WTC11 (cell line): ENCODE measurements at regions not wholly inside any gene's neighbourhood (a gene's known extent, or its start where the extent isn't known, plus 50 kb on each side); places are given as distances from the start of the nearest gene placed in this dataset.

Source experiments
- CREB1 ChIP-seq: sonication (generic); formaldehyde crosslinking; IDR thresholded peaks from 2 replicates; pipeline ENCODE4 v1.8.0; 2023; ENCODE audit warnings: mild to moderate bottlenecking, missing genetic modification reagents
- FOXP1 ChIP-seq: sonication (generic); formaldehyde crosslinking; IDR thresholded peaks from 2 replicates; pipeline ENCODE4 v1.8.0; 2022; ENCODE audit warnings: missing genetic modification reagents, mild to moderate bottlenecking, moderate library complexity, borderline replicate concordance
- GABPB1 ChIP-seq: sonication (generic); formaldehyde crosslinking; IDR thresholded peaks from 2 replicates; pipeline ENCODE4 v1.8.1; 2023; ENCODE audit warnings: mild to moderate bottlenecking, missing genetic modification reagents
- JUN ChIP-seq: sonication (generic); formaldehyde crosslinking; IDR thresholded peaks from 2 replicates; pipeline ENCODE4 v1.8.0; 2023; ENCODE audit warnings: mild to moderate bottlenecking, missing genetic modification reagents
- NR1H2 ChIP-seq: sonication (generic); formaldehyde crosslinking; IDR thresholded peaks from 2 replicates; pipeline ENCODE4 v1.9.0; 2021; ENCODE audit warnings: mild to moderate bottlenecking, moderate library complexity, missing genetic modification reagents
- TCF7 ChIP-seq: sonication (generic); formaldehyde crosslinking; IDR thresholded peaks from 2 replicates; pipeline ENCODE4 v1.8.0; 2022; ENCODE audit warnings: mild to moderate bottlenecking, low read depth, missing genetic modification reagents, moderate library complexity
- TEAD4 ChIP-seq: sonication (generic); formaldehyde crosslinking; IDR thresholded peaks from 2 replicates; pipeline ENCODE4 v1.8.0; 2022; ENCODE audit warnings: mild to moderate bottlenecking, missing genetic modification reagents
- TF ChIP-seq, protein P1 (sequence below): fragments of 200-600 bp; IDR thresholded peaks from 2 replicates; pipeline ENCODE4 v1.8.0; 2022; ENCODE audit warnings: antibody characterized with exemption
- TF ChIP-seq, protein P2 (sequence below): sonication (generic); formaldehyde crosslinking; IDR thresholded peaks from 2 replicates; pipeline ENCODE4 v1.8.0; 2023; ENCODE audit warnings: missing genetic modification reagents, mild to moderate bottlenecking, borderline replicate concordance
- TF ChIP-seq, protein P3 (sequence below): sonication (generic); formaldehyde crosslinking; IDR thresholded peaks from 2 replicates; pipeline ENCODE4 v1.8.1; 2022; ENCODE audit warnings: missing genetic modification reagents, borderline replicate concordance
- TF ChIP-seq, protein P4 (sequence below): sonication (generic); formaldehyde crosslinking; conservative IDR thresholded peaks from 2 replicates; pipeline ENCODE4 v1.8.1; 2022; ENCODE audit warnings: mild to moderate bottlenecking, missing genetic modification reagents

DNA sequence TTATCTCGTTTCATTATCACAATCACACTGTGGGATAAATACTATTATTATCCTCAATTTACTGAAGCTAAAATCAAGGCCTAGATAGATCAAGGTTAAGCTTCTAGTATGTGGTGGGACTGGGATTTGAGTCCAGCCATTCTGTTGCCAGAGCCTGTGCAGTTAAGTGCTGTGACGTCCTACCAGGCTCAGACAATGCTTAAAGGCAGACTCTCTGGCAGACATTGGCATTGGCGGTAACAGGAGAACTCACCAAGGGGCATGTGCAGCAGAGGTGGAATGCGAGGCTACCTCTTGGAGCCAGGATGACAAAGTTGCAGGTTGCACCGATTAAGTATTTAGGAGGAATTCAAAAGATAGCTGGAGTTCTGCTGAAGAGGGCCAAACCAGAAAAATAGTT, 155.6 kb upstream of the IFNG-AS1 start:
- TF ChIP-seq FOXP1 (CRISPR knock-in tag): no peak
- TF ChIP-seq, protein P1, sequence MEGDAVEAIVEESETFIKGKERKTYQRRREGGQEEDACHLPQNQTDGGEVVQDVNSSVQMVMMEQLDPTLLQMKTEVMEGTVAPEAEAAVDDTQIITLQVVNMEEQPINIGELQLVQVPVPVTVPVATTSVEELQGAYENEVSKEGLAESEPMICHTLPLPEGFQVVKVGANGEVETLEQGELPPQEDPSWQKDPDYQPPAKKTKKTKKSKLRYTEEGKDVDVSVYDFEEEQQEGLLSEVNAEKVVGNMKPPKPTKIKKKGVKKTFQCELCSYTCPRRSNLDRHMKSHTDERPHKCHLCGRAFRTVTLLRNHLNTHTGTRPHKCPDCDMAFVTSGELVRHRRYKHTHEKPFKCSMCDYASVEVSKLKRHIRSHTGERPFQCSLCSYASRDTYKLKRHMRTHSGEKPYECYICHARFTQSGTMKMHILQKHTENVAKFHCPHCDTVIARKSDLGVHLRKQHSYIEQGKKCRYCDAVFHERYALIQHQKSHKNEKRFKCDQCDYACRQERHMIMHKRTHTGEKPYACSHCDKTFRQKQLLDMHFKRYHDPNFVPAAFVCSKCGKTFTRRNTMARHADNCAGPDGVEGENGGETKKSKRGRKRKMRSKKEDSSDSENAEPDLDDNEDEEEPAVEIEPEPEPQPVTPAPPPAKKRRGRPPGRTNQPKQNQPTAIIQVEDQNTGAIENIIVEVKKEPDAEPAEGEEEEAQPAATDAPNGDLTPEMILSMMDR: no peak
- TF ChIP-seq JUN (CRISPR knock-in tag): no peak
- TF ChIP-seq TCF7 (CRISPR knock-in tag): no peak
- TF ChIP-seq, protein P2, sequence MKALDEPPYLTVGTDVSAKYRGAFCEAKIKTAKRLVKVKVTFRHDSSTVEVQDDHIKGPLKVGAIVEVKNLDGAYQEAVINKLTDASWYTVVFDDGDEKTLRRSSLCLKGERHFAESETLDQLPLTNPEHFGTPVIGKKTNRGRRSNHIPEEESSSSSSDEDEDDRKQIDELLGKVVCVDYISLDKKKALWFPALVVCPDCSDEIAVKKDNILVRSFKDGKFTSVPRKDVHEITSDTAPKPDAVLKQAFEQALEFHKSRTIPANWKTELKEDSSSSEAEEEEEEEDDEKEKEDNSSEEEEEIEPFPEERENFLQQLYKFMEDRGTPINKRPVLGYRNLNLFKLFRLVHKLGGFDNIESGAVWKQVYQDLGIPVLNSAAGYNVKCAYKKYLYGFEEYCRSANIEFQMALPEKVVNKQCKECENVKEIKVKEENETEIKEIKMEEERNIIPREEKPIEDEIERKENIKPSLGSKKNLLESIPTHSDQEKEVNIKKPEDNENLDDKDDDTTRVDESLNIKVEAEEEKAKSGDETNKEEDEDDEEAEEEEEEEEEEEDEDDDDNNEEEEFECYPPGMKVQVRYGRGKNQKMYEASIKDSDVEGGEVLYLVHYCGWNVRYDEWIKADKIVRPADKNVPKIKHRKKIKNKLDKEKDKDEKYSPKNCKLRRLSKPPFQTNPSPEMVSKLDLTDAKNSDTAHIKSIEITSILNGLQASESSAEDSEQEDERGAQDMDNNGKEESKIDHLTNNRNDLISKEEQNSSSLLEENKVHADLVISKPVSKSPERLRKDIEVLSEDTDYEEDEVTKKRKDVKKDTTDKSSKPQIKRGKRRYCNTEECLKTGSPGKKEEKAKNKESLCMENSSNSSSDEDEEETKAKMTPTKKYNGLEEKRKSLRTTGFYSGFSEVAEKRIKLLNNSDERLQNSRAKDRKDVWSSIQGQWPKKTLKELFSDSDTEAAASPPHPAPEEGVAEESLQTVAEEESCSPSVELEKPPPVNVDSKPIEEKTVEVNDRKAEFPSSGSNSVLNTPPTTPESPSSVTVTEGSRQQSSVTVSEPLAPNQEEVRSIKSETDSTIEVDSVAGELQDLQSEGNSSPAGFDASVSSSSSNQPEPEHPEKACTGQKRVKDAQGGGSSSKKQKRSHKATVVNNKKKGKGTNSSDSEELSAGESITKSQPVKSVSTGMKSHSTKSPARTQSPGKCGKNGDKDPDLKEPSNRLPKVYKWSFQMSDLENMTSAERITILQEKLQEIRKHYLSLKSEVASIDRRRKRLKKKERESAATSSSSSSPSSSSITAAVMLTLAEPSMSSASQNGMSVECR (CRISPR knock-in tag): no peak
- no peak for TF ChIP-seq CREB1 (CRISPR knock-in tag)
- TF ChIP-seq, protein P3, sequence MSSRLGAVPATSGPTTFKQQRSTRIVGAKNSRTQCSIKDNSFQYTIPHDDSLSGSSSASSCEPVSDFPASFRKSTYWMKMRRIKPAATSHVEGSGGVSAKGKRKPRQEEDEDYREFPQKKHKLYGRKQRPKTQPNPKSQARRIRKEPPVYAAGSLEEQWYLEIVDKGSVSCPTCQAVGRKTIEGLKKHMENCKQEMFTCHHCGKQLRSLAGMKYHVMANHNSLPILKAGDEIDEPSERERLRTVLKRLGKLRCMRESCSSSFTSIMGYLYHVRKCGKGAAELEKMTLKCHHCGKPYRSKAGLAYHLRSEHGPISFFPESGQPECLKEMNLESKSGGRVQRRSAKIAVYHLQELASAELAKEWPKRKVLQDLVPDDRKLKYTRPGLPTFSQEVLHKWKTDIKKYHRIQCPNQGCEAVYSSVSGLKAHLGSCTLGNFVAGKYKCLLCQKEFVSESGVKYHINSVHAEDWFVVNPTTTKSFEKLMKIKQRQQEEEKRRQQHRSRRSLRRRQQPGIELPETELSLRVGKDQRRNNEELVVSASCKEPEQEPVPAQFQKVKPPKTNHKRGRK (CRISPR knock-in tag): no peak
- TF ChIP-seq, protein P4, sequence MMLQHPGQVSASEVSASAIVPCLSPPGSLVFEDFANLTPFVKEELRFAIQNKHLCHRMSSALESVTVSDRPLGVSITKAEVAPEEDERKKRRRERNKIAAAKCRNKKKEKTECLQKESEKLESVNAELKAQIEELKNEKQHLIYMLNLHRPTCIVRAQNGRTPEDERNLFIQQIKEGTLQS (CRISPR knock-in tag): no peak
- no peak for TF ChIP-seq NR1H2 (CRISPR knock-in tag)
- TF ChIP-seq TEAD4 (CRISPR knock-in tag): no peak
- no peak for TF ChIP-seq GABPB1 (CRISPR knock-in tag)
